ENCODE measurements at regions not wholly inside any gene's neighbourhood (a gene's known extent, or its start where the extent isn't known, plus 50 kb on each side); places are given as distances from the start of the nearest gene placed in this dataset.

DNA sequence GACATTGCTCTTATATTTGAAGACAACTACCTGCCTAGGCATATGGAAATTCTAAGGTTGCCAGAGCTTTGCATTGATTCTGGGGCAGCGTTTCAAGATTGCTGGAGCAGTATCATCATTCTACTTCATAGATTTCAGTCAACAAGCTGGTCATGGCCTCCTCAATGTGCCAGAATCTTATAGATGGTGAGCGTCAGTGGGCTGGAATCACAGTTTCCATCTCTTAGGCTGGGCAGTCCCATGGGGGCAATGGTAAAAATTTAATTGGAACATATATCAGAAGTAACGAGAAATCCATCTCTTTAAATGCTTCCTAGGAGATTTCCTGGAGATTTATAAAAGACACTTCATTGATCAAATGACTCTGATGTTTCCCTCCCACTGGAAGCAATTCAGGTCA is 258.3 kb downstream of the SV2B start:
- TF ChIP-seq, protein P1, sequence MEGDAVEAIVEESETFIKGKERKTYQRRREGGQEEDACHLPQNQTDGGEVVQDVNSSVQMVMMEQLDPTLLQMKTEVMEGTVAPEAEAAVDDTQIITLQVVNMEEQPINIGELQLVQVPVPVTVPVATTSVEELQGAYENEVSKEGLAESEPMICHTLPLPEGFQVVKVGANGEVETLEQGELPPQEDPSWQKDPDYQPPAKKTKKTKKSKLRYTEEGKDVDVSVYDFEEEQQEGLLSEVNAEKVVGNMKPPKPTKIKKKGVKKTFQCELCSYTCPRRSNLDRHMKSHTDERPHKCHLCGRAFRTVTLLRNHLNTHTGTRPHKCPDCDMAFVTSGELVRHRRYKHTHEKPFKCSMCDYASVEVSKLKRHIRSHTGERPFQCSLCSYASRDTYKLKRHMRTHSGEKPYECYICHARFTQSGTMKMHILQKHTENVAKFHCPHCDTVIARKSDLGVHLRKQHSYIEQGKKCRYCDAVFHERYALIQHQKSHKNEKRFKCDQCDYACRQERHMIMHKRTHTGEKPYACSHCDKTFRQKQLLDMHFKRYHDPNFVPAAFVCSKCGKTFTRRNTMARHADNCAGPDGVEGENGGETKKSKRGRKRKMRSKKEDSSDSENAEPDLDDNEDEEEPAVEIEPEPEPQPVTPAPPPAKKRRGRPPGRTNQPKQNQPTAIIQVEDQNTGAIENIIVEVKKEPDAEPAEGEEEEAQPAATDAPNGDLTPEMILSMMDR (IDR thresholded peaks at IDR 0.05 in 4 of 5, conservative IDR thresholded peaks at IDR 0.05 in 1 of 5) = no peak
- TF ChIP-seq POLR2A (IDR thresholded peaks at IDR 0.05) = no peak

All from gastrocnemius medialis (tissue), 4 donors.